ENCODE measurements at regions not wholly inside any gene's neighbourhood (a gene's known extent, or its start where the extent isn't known, plus 50 kb on each side); places are given as distances from the start of the nearest gene placed in this dataset.

DNA sequence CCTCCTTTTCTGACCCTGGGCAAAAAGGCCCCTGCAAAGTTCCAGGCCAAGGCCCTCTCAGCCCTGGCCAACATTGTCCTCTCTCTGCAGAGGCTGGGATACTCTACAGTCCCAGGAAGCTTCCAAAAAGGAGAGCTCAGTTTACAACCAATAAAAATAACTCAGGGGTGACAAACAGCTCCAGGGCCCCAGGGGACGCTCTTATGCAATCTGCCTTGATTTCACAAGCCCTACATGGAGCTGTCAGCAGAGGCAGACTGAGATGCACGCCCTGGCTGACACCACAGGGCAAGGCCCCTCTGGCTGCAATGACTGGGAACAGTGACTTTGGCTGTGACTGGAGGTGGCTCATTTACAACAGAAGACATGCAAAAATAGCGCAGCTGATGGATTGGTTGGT is 129.0 kb upstream of the MED13L start:
- Histone ChIP-seq H3K4me2 (ENCODE audit: low read length) (no peak overlapping the region), H3K27ac (ENCODE audit: low read length) (no peak overlapping the region), H2AFZ (ENCODE audit: low read depth, low read length) (no peak overlapping the region), H3K9me3 (ENCODE audit: insufficient read depth, low read length) (0 out of 2 replicates have a peak, but pooled peaks cover 1% of the 10 kb centered on the region), H3K9ac (ENCODE audit: low read length) (no peak overlapping the region), H3K27me3 (ENCODE audit: low read depth, low read length) (no peaks in the 10 kb centered on the region), H3K79me2 (ENCODE audit: low read length) (no peaks in the 10 kb centered on the region), H3K36me3 (replicated peaks; ENCODE audit: low read depth, low read length) (peaks cover 2% of the 10 kb centered on the region), H3K4me3 (ENCODE audit: low read length) (no peak overlapping the region), H4K20me1 (ENCODE audit: insufficient read depth, low read length) (no peaks in the 10 kb centered on the region), H3K4me1 (ENCODE audit: low read length) (peaks cover 5% of the 10 kb centered on the region)
- TF ChIP-seq, protein P1, sequence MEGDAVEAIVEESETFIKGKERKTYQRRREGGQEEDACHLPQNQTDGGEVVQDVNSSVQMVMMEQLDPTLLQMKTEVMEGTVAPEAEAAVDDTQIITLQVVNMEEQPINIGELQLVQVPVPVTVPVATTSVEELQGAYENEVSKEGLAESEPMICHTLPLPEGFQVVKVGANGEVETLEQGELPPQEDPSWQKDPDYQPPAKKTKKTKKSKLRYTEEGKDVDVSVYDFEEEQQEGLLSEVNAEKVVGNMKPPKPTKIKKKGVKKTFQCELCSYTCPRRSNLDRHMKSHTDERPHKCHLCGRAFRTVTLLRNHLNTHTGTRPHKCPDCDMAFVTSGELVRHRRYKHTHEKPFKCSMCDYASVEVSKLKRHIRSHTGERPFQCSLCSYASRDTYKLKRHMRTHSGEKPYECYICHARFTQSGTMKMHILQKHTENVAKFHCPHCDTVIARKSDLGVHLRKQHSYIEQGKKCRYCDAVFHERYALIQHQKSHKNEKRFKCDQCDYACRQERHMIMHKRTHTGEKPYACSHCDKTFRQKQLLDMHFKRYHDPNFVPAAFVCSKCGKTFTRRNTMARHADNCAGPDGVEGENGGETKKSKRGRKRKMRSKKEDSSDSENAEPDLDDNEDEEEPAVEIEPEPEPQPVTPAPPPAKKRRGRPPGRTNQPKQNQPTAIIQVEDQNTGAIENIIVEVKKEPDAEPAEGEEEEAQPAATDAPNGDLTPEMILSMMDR (IDR thresholded peaks at IDR 0.05; ENCODE audit: low read depth, low read length): no peak
- no peak for TF ChIP-seq EZH2phosphoT487 (IDR thresholded peaks at IDR 0.05; ENCODE audit: low read depth)

DNA sequence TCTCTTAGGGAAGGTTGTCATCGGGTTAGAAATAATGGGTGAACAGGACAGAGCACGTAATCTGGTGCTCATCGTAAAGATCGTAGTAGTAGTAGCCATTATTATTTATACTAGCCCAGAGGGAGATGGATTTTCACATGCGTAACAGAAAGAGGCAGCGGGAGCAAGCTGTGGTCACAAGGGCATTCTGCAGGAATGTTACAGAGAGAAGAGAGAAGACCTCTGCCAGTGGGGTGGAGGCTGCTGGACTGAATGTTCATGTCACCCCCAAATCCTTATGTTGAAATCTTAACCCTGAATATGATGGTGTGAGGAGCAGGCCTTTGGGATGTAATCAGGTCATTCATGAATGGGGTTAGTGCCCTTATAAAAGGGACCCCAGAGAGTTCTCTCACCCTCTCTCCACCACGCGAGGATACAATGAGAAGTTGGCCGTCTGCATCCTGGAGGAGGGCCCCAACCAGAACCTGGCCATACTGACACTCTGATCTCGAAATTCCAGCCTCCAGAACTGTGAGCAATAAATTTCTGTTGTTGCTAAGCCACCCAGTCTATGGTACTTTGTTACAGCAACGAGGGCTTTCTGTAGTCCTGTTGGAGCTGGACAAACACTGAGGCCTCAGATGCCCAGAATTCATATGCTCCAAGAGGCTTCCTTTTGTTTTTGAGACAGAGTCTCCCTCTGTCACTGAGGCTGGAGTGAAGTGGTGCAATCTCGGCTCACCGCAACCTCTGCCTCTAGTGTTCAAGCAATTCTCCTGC is 131.2 kb upstream of the MED13L start:
- Histone ChIP-seq H3K27me3 (ENCODE audit: low read depth, low read length) (no peaks in the 10 kb centered on the region), H3K36me3 (replicated peaks; ENCODE audit: low read depth, low read length) (no peaks in the 10 kb centered on the region), H3K9me3 (ENCODE audit: insufficient read depth, low read length) (no peaks in the 10 kb centered on the region), H3K27ac (ENCODE audit: low read length) (no peak overlapping the region), H4K20me1 (ENCODE audit: insufficient read depth, low read length) (no peaks in the 10 kb centered on the region), H3K4me3 (ENCODE audit: low read length) (no peak overlapping the region), H2AFZ (ENCODE audit: low read depth, low read length) (no peak overlapping the region), H3K4me2 (ENCODE audit: low read length) (no peak overlapping the region), H3K79me2 (ENCODE audit: low read length) (no peaks in the 10 kb centered on the region), H3K9ac (ENCODE audit: low read length) (no peak overlapping the region), H3K4me1 (ENCODE audit: low read length) (peaks cover 5% of the 10 kb centered on the region)
- TF ChIP-seq EZH2phosphoT487 (IDR thresholded peaks at IDR 0.05; ENCODE audit: low read depth): no peak
- TF ChIP-seq, protein P1 (IDR thresholded peaks at IDR 0.05; ENCODE audit: low read depth, low read length): no peak

DNA sequence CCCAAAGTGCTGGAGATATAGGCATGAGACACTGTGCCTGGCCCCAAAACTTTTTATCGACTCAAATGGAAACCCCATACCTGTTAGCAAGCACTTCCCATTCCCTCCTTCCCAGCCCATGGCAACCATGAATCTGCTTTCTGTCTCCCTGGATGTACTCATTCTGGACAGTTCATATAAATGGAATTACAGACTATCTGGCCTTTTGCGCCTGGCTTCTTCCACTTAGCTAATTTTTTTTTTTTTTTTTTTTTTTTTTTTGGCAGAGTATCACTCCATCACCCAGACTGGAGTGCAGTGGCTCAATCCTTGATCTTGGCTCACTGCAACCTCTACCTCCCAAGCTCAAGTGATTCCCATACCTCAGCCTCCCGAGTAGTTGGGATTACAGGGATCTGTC is 134.5 kb upstream of the MED13L start:
- H3K27me3 ChIP-seq (ENCODE audit: low read depth, low read length): no peaks in the 10 kb centered on the region
- H3K9ac ChIP-seq (ENCODE audit: low read length): no peak overlapping the region
- no peaks in the 10 kb centered on the region for H3K9me3 ChIP-seq (ENCODE audit: insufficient read depth, low read length)
- peaks cover 5% of the 10 kb centered on the region for H3K4me1 ChIP-seq (ENCODE audit: low read length)
- no peaks in the 10 kb centered on the region for H4K20me1 ChIP-seq (ENCODE audit: insufficient read depth, low read length)
- H2AFZ ChIP-seq (ENCODE audit: low read depth, low read length): no peak overlapping the region
- TF ChIP-seq, protein P1 (IDR thresholded peaks at IDR 0.05; ENCODE audit: low read depth, low read length): no peak
- no peak for TF ChIP-seq EZH2phosphoT487 (IDR thresholded peaks at IDR 0.05; ENCODE audit: low read depth)
- H3K27ac ChIP-seq (ENCODE audit: low read length): no peak overlapping the region
- H3K36me3 ChIP-seq (replicated peaks; ENCODE audit: low read depth, low read length): no peaks in the 10 kb centered on the region
- no peak overlapping the region for H3K4me2 ChIP-seq (ENCODE audit: low read length)
- no peak overlapping the region for H3K4me3 ChIP-seq (ENCODE audit: low read length)
- no peaks in the 10 kb centered on the region for H3K79me2 ChIP-seq (ENCODE audit: low read length)

DNA sequence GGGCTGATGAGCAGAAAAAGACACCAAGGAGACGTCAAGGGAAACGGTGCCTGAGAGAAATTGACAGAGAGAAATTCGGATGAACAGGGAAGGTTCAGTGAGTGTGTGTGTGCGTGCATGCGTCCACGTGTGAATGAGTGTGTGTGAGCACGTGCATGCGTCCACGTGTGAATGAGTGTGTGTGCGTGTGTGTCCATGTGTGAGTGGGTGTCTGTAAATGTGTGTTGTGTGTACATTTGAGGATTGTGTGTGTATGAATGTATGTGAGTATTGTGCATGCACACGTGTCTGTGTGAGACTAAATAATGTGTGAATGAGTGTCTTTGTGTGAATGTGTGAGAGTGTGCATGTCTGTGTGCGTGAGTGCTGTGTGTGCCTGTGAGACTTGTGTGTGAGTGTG is 137.4 kb upstream of the MED13L start:
- H4K20me1 ChIP-seq (ENCODE audit: insufficient read depth, low read length): no peaks in the 10 kb centered on the region
- H3K4me1 ChIP-seq (ENCODE audit: low read length): peaks cover 5% of the 10 kb centered on the region
- no peak overlapping the region for H3K4me3 ChIP-seq (ENCODE audit: low read length)
- H3K79me2 ChIP-seq (ENCODE audit: low read length): no peaks in the 10 kb centered on the region
- H3K9ac ChIP-seq (ENCODE audit: low read length): no peak overlapping the region
- H3K27ac ChIP-seq (ENCODE audit: low read length): no peak overlapping the region
- no peak overlapping the region for H2AFZ ChIP-seq (ENCODE audit: low read depth, low read length)
- TF ChIP-seq, protein P1 (IDR thresholded peaks at IDR 0.05; ENCODE audit: low read depth, low read length): no peak
- no peak for TF ChIP-seq EZH2phosphoT487 (IDR thresholded peaks at IDR 0.05; ENCODE audit: low read depth)
- H3K27me3 ChIP-seq (ENCODE audit: low read depth, low read length): no peaks in the 10 kb centered on the region
- no peaks in the 10 kb centered on the region for H3K36me3 ChIP-seq (replicated peaks; ENCODE audit: low read depth, low read length)
- no peaks in the 10 kb centered on the region for H3K9me3 ChIP-seq (ENCODE audit: insufficient read depth, low read length)
- H3K4me2 ChIP-seq (ENCODE audit: low read length): no peak overlapping the region

Measured in OCI-LY3 (cell line).